Stimulated activated naive CD4-positive, alpha-beta T cell (primary cell): ENCODE measurements at regions not wholly inside any gene's neighbourhood (a gene's known extent, or its start where the extent isn't known, plus 50 kb on each side); places are given as distances from the start of the nearest gene placed in this dataset.

Experiments
- DNase-seq, 6 experiments: peaks; one replicate each; lab custom pipeline; 2025; lab: John Stamatoyannopoulos, UW

- no peak for DNase-seq
Measured at GRCh38 chr9:84129529-84129928, 148.9 kb downstream of the RMI1 start.

GRCh38 chr9:84136119-84136868, 155.7 kb downstream of the RMI1 start:
- DNase-seq: no peak

GRCh38 chr9:84137968-84138367, 157.4 kb downstream of the RMI1 start:
- DNase-seq: no peak

- DNase-seq: no peak
Measured at GRCh38 chr9:84138541-84138940, 157.9 kb downstream of the RMI1 start.

- DNase-seq: no peak
Measured at GRCh38 chr9:84139296-84140070, 158.9 kb downstream of the RMI1 start.

GRCh38 chr9:84140535-84141101, 160.0 kb downstream of the RMI1 start:
- DNase-seq: peak in 1 of 6 experiments; percentile 22

GRCh38 chr9:84141741-84142370, 161.3 kb downstream of the RMI1 start:
- no peak for DNase-seq

- DNase-seq: no peak
Measured at GRCh38 chr9:84145031-84145430, 164.4 kb downstream of the RMI1 start.

GRCh38 chr9:84145780-84146179, 165.2 kb downstream of the RMI1 start:
- no peak for DNase-seq

GRCh38 chr9:84146893-84147710, 166.5 kb downstream of the RMI1 start:
- DNase-seq: no peak

- no peak for DNase-seq
Measured at GRCh38 chr9:84151236-84151635, 170.6 kb downstream of the RMI1 start.

GRCh38 chr9:84151640-84152039, 171.0 kb downstream of the RMI1 start:
- DNase-seq: no peak

GRCh38 chr9:84152204-84152603, 171.6 kb downstream of the RMI1 start:
- DNase-seq: no peak

GRCh38 chr9:84153885-84154284, 173.3 kb downstream of the RMI1 start:
- no peak for DNase-seq

- no peak for DNase-seq
Measured at GRCh38 chr9:84154320-84154719, 173.7 kb downstream of the RMI1 start.

- DNase-seq: no peak
Measured at GRCh38 chr9:84163052-84163650, 177.4 kb downstream of the SLC28A3 start.

GRCh38 chr9:84166891-84167290, 173.7 kb downstream of the SLC28A3 start:
- no peak for DNase-seq

GRCh38 chr9:84169240-84169639, 171.3 kb downstream of the SLC28A3 start:
- DNase-seq: no peak

- DNase-seq: no peak
Measured at GRCh38 chr9:84170521-84171141, 169.9 kb downstream of the SLC28A3 start.

GRCh38 chr9:84173961-84174360, 166.6 kb downstream of the SLC28A3 start:
- no peak for DNase-seq

GRCh38 chr9:84174486-84174885, 166.1 kb downstream of the SLC28A3 start:
- DNase-seq: no peak
